Nephron (organoid): ENCODE measurements at regions not wholly inside any gene's neighbourhood (a gene's known extent, or its start where the extent isn't known, plus 50 kb on each side); places are given as distances from the start of the nearest gene placed in this dataset.
"Not testable (repeated sequence)": the region's sequence is repeated elsewhere in the genome, so short reads cannot be mapped to it uniquely, and the experiment has no call there.

ENCODE experiments used
- H3K27ac Mint-ChIP-seq, 3 experiments: 2 replicates each; pipeline ENCODE4 v1.8.0; 2020; ENCODE audit warnings: mixed read lengths in 3 of 3, mild to moderate bottlenecking in 2 of 3, moderate library complexity in 1 of 3
- H3K27me3 Mint-ChIP-seq: 2 replicates; pipeline ENCODE4 v1.8.0; 2021; ENCODE audit warnings: low read depth, mild to moderate bottlenecking, moderate library complexity, mixed read lengths
- H3K36me3 Mint-ChIP-seq: 2 replicates; pipeline ENCODE4 v1.8.0; 2020; ENCODE audit warnings: low read depth, mixed read lengths
- H3K4me1 Mint-ChIP-seq: 2 replicates; pipeline ENCODE4 v1.8.0; 2020; ENCODE audit warnings: mixed read lengths
- H3K4me3 Mint-ChIP-seq, 3 experiments: 2 replicates each; pipeline ENCODE4 v1.8.0; 2020; ENCODE audit warnings: mild to moderate bottlenecking in 3 of 3, mixed read lengths in 3 of 3, moderate library complexity in 2 of 3
- H3K9me3 Mint-ChIP-seq: 2 replicates; pipeline ENCODE4 v1.8.0; 2020; ENCODE audit warnings: mixed read lengths

DNA sequence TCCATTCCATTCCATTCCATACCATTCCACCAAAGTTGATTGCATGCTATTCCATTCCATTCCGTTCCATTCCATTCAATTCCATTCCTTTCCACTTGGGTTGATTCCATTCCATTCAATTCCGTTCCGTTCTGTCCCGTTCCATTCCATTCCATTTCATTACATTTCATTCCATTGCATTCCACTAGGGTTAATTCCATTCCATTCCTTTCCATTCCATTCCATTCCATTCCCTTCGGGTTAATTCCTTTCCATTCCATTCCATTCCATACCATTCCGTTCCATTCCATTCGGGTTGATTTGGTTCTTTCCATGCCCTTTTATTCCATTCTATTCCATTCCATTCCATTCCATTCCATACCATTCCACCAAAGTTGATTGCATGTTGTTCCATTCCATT, 131.9 kb downstream of the CWH43 start:
- Mint-ChIP-seq H3K9me3 (peaks cover 74% of the 10 kb centered on the region), H3K36me3 (peaks cover 46% of the 10 kb centered on the region)
- H3K27ac Mint-ChIP-seq, H3K4me3 Mint-ChIP-seq, H3K4me1 Mint-ChIP-seq, H3K27me3 Mint-ChIP-seq: not testable (repeated sequence)

- not testable (repeated sequence) for H3K27me3 Mint-ChIP-seq, H3K4me3 Mint-ChIP-seq, H3K4me1 Mint-ChIP-seq, H3K27ac Mint-ChIP-seq
- H3K9me3 Mint-ChIP-seq = peaks cover 68% of the 10 kb centered on the region
- peaks cover 46% of the 10 kb centered on the region for H3K36me3 Mint-ChIP-seq
Measured at GRCh38 chr4:49118379-49119212, 132.5 kb downstream of the CWH43 start.

- H3K27me3 Mint-ChIP-seq, H3K4me3 Mint-ChIP-seq, H3K4me1 Mint-ChIP-seq, H3K27ac Mint-ChIP-seq: not testable (repeated sequence)
- H3K36me3 Mint-ChIP-seq = peaks cover 45% of the 10 kb centered on the region
- peaks cover 62% of the 10 kb centered on the region for H3K9me3 Mint-ChIP-seq
Measured at GRCh38 chr4:49119345-49119744, 133.3 kb downstream of the CWH43 start.

DNA sequence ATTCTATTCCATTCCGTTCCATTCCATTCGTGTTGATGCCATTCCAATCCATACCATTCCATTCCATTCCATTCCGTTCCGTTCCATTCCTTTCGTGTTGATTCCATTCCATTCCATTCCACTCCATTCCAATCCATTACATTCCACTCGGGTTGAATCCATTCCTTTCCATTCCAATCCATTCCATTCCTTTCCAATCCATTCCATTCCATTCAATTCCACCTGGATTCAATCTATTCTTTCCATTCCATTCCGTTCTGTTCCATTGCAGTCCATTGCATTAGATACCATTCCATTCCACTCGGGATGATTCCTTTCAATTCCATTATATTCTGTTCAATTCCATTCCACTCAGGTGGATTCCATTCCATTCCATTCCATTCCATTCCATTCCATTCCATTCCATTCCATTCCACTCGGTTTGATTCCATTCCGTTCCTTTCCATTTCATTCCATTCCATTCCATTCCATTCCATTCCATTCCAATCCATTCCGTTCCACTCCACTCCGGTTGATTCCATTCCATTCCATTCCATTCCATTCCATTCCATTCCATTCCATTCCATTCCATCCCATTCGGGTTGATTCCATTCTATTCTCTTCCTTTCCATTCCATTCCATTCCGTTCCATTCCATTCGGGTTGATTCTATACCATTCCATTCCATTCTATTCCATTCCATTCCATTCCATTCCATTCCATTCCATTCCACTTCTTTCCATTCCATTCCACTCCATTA, 134.1 kb downstream of the CWH43 start:
- H3K4me1 Mint-ChIP-seq, H3K4me3 Mint-ChIP-seq, H3K27me3 Mint-ChIP-seq, H3K27ac Mint-ChIP-seq: not testable (repeated sequence)
- peaks cover 54% of the 10 kb centered on the region for H3K9me3 Mint-ChIP-seq
- H3K36me3 Mint-ChIP-seq = peaks cover 43% of the 10 kb centered on the region

GRCh38 chr4:49120804-49121203, 134.7 kb downstream of the CWH43 start:
- not testable (repeated sequence) for H3K27me3 Mint-ChIP-seq, H3K4me3 Mint-ChIP-seq, H3K27ac Mint-ChIP-seq, H3K4me1 Mint-ChIP-seq
- Mint-ChIP-seq H3K9me3 (peaks cover 48% of the 10 kb centered on the region), H3K36me3 (peaks cover 43% of the 10 kb centered on the region)

- H3K9me3 Mint-ChIP-seq, H3K27ac Mint-ChIP-seq, H3K36me3 Mint-ChIP-seq, H3K4me3 Mint-ChIP-seq, H3K4me1 Mint-ChIP-seq, H3K27me3 Mint-ChIP-seq: not testable (repeated sequence)
Measured at GRCh38 chr4:49126443-49126842, 140.4 kb downstream of the CWH43 start.

DNA sequence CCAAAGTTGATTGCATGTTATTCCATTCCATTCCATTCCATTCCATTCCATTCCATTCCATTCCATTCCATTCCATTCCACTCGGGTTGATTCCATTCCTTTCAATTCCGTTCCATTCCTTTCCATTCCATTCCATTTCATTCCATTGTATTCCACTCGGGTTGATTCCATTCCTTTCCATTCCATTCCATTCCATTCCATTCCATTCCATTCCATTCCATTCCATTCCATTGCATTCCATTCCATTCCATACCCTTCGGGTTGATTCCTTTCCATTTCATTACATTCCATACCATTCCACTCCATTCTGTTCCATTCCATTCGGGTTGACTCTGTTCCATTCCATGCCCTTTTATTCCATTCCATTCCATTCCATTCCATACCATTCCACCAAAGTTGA, 140.8 kb downstream of the CWH43 start:
- not testable (repeated sequence) for H3K9me3 Mint-ChIP-seq, H3K4me3 Mint-ChIP-seq, H3K4me1 Mint-ChIP-seq, H3K36me3 Mint-ChIP-seq, H3K27ac Mint-ChIP-seq, H3K27me3 Mint-ChIP-seq

- H3K27me3 Mint-ChIP-seq, H3K4me1 Mint-ChIP-seq, H3K27ac Mint-ChIP-seq, H3K36me3 Mint-ChIP-seq, H3K4me3 Mint-ChIP-seq, H3K9me3 Mint-ChIP-seq: not testable (repeated sequence)
Measured at GRCh38 chr4:49129385-49129784, 143.3 kb downstream of the CWH43 start.

DNA sequence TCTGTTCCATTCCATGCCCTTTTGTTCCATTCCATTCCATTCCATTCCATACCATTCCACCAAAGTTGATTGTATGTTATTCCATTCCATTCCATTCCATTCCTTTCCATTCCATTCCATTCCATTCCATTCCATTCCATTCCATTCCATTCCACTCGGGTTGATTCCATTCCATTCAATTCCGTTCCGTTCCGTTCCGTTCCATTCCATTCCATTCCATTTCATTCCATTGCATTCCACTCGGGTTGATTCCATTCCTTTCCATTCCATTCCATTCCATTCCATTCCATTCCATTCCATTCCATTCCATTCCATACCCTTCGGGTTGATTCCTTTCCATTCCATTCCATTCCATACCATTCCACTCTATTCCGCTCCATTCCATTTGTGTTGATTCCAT, 143.8 kb downstream of the CWH43 start:
- not testable (repeated sequence) for H3K36me3 Mint-ChIP-seq, H3K27me3 Mint-ChIP-seq, H3K9me3 Mint-ChIP-seq

GRCh38 chr4:49130724-49131123, 144.6 kb downstream of the CWH43 start:
- not testable (repeated sequence) for H3K9me3 Mint-ChIP-seq, H3K36me3 Mint-ChIP-seq, H3K27me3 Mint-ChIP-seq, H3K4me3 Mint-ChIP-seq, H3K27ac Mint-ChIP-seq, H3K4me1 Mint-ChIP-seq

More for the DNA sequence above, 143.8 kb downstream of the CWH43 start:
- H3K4me1 Mint-ChIP-seq, H3K4me3 Mint-ChIP-seq, H3K27ac Mint-ChIP-seq: not testable (repeated sequence)

DNA sequence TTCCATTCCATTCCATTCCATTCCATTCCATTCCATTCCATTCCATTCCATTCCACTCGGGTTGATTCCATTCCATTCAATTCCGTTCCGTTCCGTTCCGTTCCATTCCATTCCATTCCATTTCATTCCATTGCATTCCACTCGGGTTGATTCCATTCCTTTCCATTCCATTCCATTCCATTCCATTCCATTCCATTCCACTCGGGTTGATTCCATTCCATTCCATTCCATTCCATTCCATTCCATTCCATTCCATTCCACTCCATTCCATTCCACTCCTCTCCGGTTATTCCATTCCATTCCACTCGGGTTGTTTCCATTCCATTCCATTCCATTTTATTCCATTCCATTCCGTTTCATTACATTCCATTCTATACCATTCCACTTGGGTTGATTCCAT, 151.0 kb downstream of the CWH43 start:
- H3K27me3 Mint-ChIP-seq, H3K27ac Mint-ChIP-seq, H3K4me3 Mint-ChIP-seq, H3K4me1 Mint-ChIP-seq: not testable (repeated sequence)
- Mint-ChIP-seq H3K9me3 (peaks cover 21% of the 10 kb centered on the region), H3K36me3 (peaks cover 22% of the 10 kb centered on the region)

- H3K27me3 Mint-ChIP-seq, H3K4me1 Mint-ChIP-seq, H3K4me3 Mint-ChIP-seq, H3K27ac Mint-ChIP-seq: not testable (repeated sequence)
- Mint-ChIP-seq H3K9me3 (peaks cover 24% of the 10 kb centered on the region), H3K36me3 (peaks cover 26% of the 10 kb centered on the region)
Measured at GRCh38 chr4:49137961-49138360, 151.9 kb downstream of the CWH43 start.

DNA sequence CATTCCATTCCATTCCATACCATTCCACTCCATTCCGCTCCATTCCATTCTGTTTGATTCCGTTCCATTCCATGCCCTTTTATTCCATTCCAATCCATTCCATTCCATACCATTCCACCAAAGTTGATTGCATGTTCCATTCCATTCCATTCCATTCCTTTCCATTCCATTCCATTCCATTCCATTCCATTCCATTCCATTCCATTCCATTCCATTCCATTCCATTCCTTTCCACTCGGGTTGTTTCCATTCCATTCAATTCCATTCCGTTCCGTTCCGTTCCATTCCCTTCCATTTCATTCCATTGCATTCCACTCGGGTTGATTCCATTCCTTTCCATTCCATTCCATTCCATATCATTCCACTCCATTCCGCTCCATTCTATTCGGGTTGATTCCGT, 152.7 kb downstream of the CWH43 start:
- H3K9me3 Mint-ChIP-seq = peaks cover 33% of the 10 kb centered on the region
- H3K27ac Mint-ChIP-seq, H3K4me3 Mint-ChIP-seq, H3K27me3 Mint-ChIP-seq, H3K4me1 Mint-ChIP-seq: not testable (repeated sequence)
- peaks cover 31% of the 10 kb centered on the region for H3K36me3 Mint-ChIP-seq

GRCh38 chr4:49139513-49139912, 153.4 kb downstream of the CWH43 start:
- H3K4me1 Mint-ChIP-seq, H3K27me3 Mint-ChIP-seq, H3K4me3 Mint-ChIP-seq, H3K27ac Mint-ChIP-seq: not testable (repeated sequence)
- Mint-ChIP-seq H3K36me3 (peaks cover 38% of the 10 kb centered on the region), H3K9me3 (peaks cover 40% of the 10 kb centered on the region)

GRCh38 chr4:49140351-49140750, 154.3 kb downstream of the CWH43 start:
- H3K4me3 Mint-ChIP-seq, H3K4me1 Mint-ChIP-seq, H3K27ac Mint-ChIP-seq, H3K27me3 Mint-ChIP-seq: not testable (repeated sequence)
- Mint-ChIP-seq H3K9me3 (peaks cover 45% of the 10 kb centered on the region), H3K36me3 (peaks cover 42% of the 10 kb centered on the region)
